ENCODE measurements at regions not wholly inside any gene's neighbourhood (a gene's known extent, or its start where the extent isn't known, plus 50 kb on each side); places are given as distances from the start of the nearest gene placed in this dataset.

- DNase-seq: no peak
Observed at GRCh38 chr14:97311411-97311810, 514.2 kb downstream of the VRK1 start.

- no peak for DNase-seq
Observed at GRCh38 chr14:97312910-97313309, 515.7 kb downstream of the VRK1 start.

GRCh38 chr14:97315790-97316189 lies 518.6 kb downstream of the VRK1 start:
- DNase-seq: no peak

- DNase-seq: no peak
Observed at GRCh38 chr14:97318380-97318779, 521.2 kb downstream of the VRK1 start.

- DNase-seq: no peak
Observed at GRCh38 chr14:97319691-97320090, 522.5 kb downstream of the VRK1 start.

- DNase-seq: no peak
Observed at GRCh38 chr14:97328743-97329142, 531.6 kb downstream of the VRK1 start.

- no peak for DNase-seq
Observed at GRCh38 chr14:97329701-97330100, 532.5 kb downstream of the VRK1 start.

- DNase-seq: no peak
Observed at GRCh38 chr14:97331058-97331457, 533.9 kb downstream of the VRK1 start.

GRCh38 chr14:97331526-97331925 lies 534.3 kb downstream of the VRK1 start:
- DNase-seq: no peak

- DNase-seq: no peak
Observed at GRCh38 chr14:97336179-97336578, 539.0 kb downstream of the VRK1 start.

GRCh38 chr14:97336816-97337215 lies 539.6 kb downstream of the VRK1 start:
- DNase-seq: no peak

- DNase-seq: no peak
Observed at GRCh38 chr14:97337267-97337666, 540.1 kb downstream of the VRK1 start.

GRCh38 chr14:97337670-97338069 lies 540.5 kb downstream of the VRK1 start:
- DNase-seq: no peak

- no peak for DNase-seq
Observed at GRCh38 chr14:97344666-97345065, 547.5 kb downstream of the VRK1 start.

GRCh38 chr14:97346675-97347074 lies 549.5 kb downstream of the VRK1 start:
- no peak for DNase-seq

- no peak for DNase-seq
Observed at GRCh38 chr14:97349463-97349862, 552.3 kb downstream of the VRK1 start.

- no peak for DNase-seq
Observed at GRCh38 chr14:97349946-97350345, 552.8 kb downstream of the VRK1 start.

- DNase-seq: no peak
Observed at GRCh38 chr14:97350415-97350814, 553.2 kb downstream of the VRK1 start.

- DNase-seq: no peak
Observed at GRCh38 chr14:97350894-97351731, 553.9 kb downstream of the VRK1 start.

- DNase-seq: no peak
Observed at GRCh38 chr14:97353102-97353501, 555.9 kb downstream of the VRK1 start.

GRCh38 chr14:97354119-97354722 lies 557.0 kb downstream of the VRK1 start:
- DNase-seq: no peak

- DNase-seq: peak; percentile 67 to 69
Observed at GRCh38 chr14:97359341-97359740, 562.2 kb downstream of the VRK1 start.

GRCh38 chr14:97361181-97361580 lies 564.0 kb downstream of the VRK1 start:
- DNase-seq: no peak

GRCh38 chr14:97361958-97362357 lies 564.8 kb downstream of the VRK1 start:
- DNase-seq: no peak

GRCh38 chr14:97366400-97366799 lies 569.2 kb downstream of the VRK1 start:
- DNase-seq: no peak
